ENCODE measurements at regions not wholly inside any gene's neighbourhood (a gene's known extent, or its start where the extent isn't known, plus 50 kb on each side); places are given as distances from the start of the nearest gene placed in this dataset.

DNA sequence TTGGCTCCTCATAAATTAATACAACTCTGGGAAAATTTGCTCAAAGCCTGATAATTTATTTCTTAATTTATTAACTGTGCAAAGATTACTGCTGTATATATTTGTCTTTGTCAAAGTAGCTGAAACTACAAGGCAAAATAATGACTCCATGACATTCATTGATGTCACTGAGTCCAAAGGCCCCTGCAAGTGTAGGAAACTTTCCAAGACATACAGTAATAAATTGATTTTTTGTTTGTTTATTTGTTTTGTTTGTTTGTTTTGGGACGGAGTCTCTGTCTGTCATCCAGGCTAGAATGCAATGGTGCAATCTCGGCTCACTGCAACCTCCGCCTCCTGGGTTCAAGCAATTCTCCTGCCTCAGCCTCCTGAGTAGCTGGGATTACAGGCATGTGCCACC lies 96.8 kb upstream of the LPP start:
- intact Hi-C loops (cut with DNase I), result loop anchor here (5.0 to 10.0 kb wide), 3 partner anchors 85 to 898 kb away; no protein-coding TSS in a partner anchor
- Histone ChIP-seq H3K4me1 (ENCODE audit: control insufficient read depth in 1 of 2, insufficient read depth in 2 of 2, low read length in 2 of 2) (no peaks in the 10 kb centered on the region), H3K27ac (ENCODE audit: low read depth in 1 of 2, low read length in 2 of 2) (no peak overlapping the region), H3K4me3 (ENCODE audit: low read length in 2 of 2) (no peak overlapping the region), H3K36me3 (ENCODE audit: control insufficient read depth in 1 of 2, insufficient read depth in 2 of 2, low read length in 1 of 2) (no peaks in the 10 kb centered on the region), H3K27me3 (ENCODE audit: control insufficient read depth in 1 of 2, insufficient read depth in 2 of 2, low read length in 1 of 2) (no peaks in the 10 kb centered on the region), H3K9me3 (ENCODE audit: control insufficient read depth, low read length) (no peaks in the 10 kb centered on the region)
- WGBS, 2 donors, result 78 to 82% methylated on average over 3 of the region's 3 CpGs
- DNase-seq (no peak), ATAC-seq (ENCODE audit: low FRiP score) (no peak)

DNA sequence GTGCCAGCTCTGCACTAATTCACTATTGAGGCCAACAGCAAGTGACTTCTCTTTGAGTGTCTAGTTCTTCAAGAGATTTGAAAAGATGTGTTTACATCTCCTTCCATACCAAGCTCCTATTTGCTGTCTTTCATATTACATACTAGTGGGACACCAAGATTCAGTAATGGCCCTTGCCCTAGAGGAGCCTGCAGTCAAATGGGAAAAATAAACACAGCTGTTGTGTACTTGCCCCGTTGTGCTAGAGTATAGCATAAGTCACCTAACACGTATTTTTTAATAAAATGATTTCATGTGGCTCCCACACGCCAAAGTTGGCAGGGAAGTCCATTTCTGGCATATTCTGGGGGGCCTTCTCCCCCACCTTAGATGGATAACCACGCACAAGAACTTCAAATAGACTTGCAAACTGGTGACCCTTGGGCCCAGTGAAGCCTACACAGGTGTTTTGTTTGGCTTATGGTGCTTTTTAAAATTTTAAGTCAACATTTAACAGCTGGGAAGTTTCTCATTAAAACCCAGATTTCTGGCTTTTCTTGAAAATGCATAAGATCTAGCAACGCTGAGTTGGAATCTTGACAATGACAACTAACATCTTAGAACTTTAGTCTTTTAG lies 95.3 kb upstream of the LPP start:
- Histone ChIP-seq H3K4me1 (ENCODE audit: control insufficient read depth in 1 of 2, insufficient read depth in 2 of 2, low read length in 2 of 2) (no peaks in the 10 kb centered on the region), H3K36me3 (ENCODE audit: control insufficient read depth in 1 of 2, insufficient read depth in 2 of 2, low read length in 1 of 2) (no peaks in the 10 kb centered on the region), H3K9me3 (ENCODE audit: control insufficient read depth, low read length) (no peaks in the 10 kb centered on the region), H3K27me3 (ENCODE audit: control insufficient read depth in 1 of 2, insufficient read depth in 2 of 2, low read length in 1 of 2) (no peaks in the 10 kb centered on the region), H3K27ac (ENCODE audit: low read depth in 1 of 2, low read length in 2 of 2) (no peak overlapping the region), H3K4me3 (ENCODE audit: low read length in 2 of 2) (no peak overlapping the region)
- DNase-seq (no peak), ATAC-seq (ENCODE audit: low FRiP score) (no peak)
- WGBS, 2 donors, result 82 to 86% methylated on average over 5 of the region's 5 CpGs
- intact Hi-C loops (cut with DNase I), result loop anchor here (5.0 to 10.0 kb wide), 3 partner anchors 84 to 896 kb away; no protein-coding TSS in a partner anchor

DNA sequence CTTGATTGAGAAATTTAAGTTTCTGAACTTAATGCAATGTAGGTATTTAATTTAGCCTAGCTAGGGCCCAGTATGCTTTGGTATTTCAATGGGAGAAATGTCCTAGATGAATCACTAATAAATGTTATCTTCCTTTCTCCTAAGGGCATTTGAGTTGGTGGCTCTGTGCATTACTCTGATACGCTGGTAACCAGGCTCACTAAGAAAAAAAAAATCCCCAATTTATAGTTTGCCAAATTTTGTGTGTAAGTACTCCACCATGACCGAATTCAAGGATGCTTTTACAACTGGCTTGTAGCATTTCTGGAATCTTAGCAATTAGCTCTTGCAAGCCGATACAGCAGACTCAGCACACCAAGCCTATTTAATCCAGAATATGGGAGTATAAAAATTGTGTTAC lies 94.6 kb upstream of the LPP start:
- WGBS, 2 donors, result 74 to 76% methylated on average over 3 of the region's 3 CpGs
- no peaks in the 10 kb centered on the region for H3K9me3 ChIP-seq (ENCODE audit: control insufficient read depth, low read length)
- no peaks in the 10 kb centered on the region for H3K36me3 ChIP-seq (ENCODE audit: control insufficient read depth in 1 of 2, insufficient read depth in 2 of 2, low read length in 1 of 2)
- DNase-seq (no peak), ATAC-seq (ENCODE audit: low FRiP score) (no peak)
- no peaks in the 10 kb centered on the region for H3K27me3 ChIP-seq (ENCODE audit: control insufficient read depth in 1 of 2, insufficient read depth in 2 of 2, low read length in 1 of 2)
- no peak overlapping the region for H3K27ac ChIP-seq (ENCODE audit: low read depth in 1 of 2, low read length in 2 of 2)
- H3K4me3 ChIP-seq (ENCODE audit: low read length in 2 of 2), result no peak overlapping the region
- no peaks in the 10 kb centered on the region for H3K4me1 ChIP-seq (ENCODE audit: control insufficient read depth in 1 of 2, insufficient read depth in 2 of 2, low read length in 2 of 2)
- intact Hi-C loops (cut with DNase I), result loop anchor here (5.0 to 10.0 kb wide), 3 partner anchors 83 to 895 kb away; no protein-coding TSS in a partner anchor

DNA sequence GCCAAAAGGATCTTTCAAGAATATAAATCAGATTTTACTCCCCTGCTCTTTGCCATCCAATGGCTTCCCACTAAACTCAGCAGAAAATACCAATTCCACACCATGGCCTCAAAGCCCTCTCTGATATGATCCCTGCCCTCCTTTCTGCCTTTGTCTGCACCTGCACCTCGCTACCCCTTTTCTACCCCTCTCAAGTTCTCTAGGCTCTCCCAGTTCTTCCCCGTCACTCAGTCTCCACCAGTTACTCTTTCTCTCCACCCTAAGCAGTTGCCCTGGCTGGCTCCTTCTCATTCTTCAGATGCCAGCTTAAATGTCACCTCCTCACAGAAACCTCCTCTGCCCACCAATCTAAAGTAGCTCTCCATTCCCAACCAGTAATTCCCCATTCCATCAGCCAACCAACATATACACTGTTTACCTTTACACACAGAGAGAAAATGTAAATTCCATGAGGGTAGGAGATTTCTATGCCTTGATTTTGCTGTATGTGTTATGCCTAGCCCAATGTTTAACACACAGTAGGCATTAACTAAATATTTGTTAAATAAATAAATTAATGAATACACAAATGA lies 93.6 kb upstream of the LPP start:
- H3K27ac ChIP-seq (ENCODE audit: low read depth in 1 of 2, low read length in 2 of 2), result no peak overlapping the region
- intact Hi-C loops (cut with DNase I), result loop anchor here in 1 of 2 donors (5.0 kb wide), 1 partner anchor 67 kb away; no protein-coding TSS in a partner anchor
- no peak for DNase-seq

DNA sequence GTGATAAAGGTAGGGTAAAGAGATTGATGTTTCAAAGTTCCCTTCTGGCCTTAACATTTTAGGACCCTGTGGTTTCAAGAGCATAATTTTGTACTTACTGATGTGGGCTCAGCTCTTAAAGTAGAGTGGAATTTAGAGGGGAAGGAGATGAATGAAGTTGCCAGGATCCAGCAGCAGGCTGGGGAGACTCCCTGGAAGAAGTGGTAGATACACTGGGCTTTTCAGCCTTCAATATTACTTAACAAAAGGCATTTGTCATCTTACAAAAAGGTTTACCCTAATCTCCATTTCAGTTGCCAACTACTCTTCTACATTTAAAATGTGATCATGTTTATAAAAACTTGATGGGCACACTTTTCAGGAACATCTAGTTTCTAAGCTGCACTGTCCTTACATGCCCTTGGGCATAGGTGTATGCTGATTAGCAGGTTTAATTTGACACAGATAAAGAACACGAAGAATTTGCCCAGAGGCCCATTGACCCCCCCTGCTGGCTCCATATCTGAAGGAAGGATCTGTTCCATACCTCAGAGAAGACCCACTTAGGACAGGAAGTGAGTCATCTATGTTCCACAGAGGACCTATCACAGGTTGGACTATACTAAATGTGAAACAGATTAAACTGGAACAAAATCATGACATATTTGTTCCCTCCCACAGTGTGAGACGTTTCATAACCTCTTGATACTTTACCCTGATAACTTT lies 93.0 kb upstream of the LPP start:
- Histone ChIP-seq H3K4me1 (ENCODE audit: control insufficient read depth in 1 of 2, insufficient read depth in 2 of 2, low read length in 2 of 2) (no peaks in the 10 kb centered on the region), H3K9me3 (ENCODE audit: control insufficient read depth, low read length) (no peaks in the 10 kb centered on the region), H3K4me3 (ENCODE audit: low read length in 2 of 2) (no peak overlapping the region), H3K27ac (ENCODE audit: low read depth in 1 of 2, low read length in 2 of 2) (no peak overlapping the region), H3K36me3 (ENCODE audit: control insufficient read depth in 1 of 2, insufficient read depth in 2 of 2, low read length in 1 of 2) (no peaks in the 10 kb centered on the region), H3K27me3 (ENCODE audit: control insufficient read depth in 1 of 2, insufficient read depth in 2 of 2, low read length in 1 of 2) (no peaks in the 10 kb centered on the region)
- 48 to 56% methylated on average over 2 of the region's 2 CpGs for WGBS, 2 donors
- DNase-seq, result no peak
- ATAC-seq (ENCODE audit: low FRiP score), result no peak
- intact Hi-C loops (cut with DNase I), result loop anchor here in 1 of 2 donors (5.0 kb wide), 1 partner anchor 66 kb away; no protein-coding TSS in a partner anchor

More for the DNA sequence above, 93.6 kb upstream of the LPP start:
- H3K27me3 ChIP-seq (ENCODE audit: control insufficient read depth in 1 of 2, insufficient read depth in 2 of 2, low read length in 1 of 2), result no peaks in the 10 kb centered on the region
- H3K9me3 ChIP-seq (ENCODE audit: control insufficient read depth, low read length), result no peaks in the 10 kb centered on the region
- H3K4me1 ChIP-seq (ENCODE audit: control insufficient read depth in 1 of 2, insufficient read depth in 2 of 2, low read length in 2 of 2), result no peaks in the 10 kb centered on the region
- H3K4me3 ChIP-seq (ENCODE audit: low read length in 2 of 2), result no peak overlapping the region
- ATAC-seq (ENCODE audit: low FRiP score), result no peak
- no peaks in the 10 kb centered on the region for H3K36me3 ChIP-seq (ENCODE audit: control insufficient read depth in 1 of 2, insufficient read depth in 2 of 2, low read length in 1 of 2)
- 93 to 94% methylated on average over 2 of the region's 2 CpGs for WGBS, 2 donors

DNA sequence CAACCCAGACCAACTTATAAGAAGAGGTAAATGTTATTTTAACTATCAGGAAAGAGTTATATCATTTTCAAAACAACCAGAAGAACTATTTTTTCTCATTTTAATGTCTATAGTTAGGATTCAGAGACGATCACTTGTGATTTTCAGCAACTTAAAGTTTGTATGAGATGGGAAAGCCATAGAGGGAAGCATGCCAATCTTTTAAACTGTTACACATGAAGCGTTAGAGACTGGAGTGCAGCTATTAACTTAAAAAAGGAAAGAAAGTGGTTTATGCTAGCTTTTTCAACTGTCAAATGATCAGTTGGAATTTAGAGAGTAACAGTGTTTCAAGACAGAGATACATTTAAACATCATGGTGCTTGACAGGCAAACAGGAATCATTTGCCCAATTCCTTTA lies 91.7 kb upstream of the LPP start:
- 27 to 33% methylated on average over 2 of the region's 2 CpGs for WGBS, 2 donors
- intact Hi-C loops (cut with DNase I), result loop anchor here in 1 of 2 donors (5.0 kb wide), 1 partner anchor 65 kb away; no protein-coding TSS in a partner anchor

DNA sequence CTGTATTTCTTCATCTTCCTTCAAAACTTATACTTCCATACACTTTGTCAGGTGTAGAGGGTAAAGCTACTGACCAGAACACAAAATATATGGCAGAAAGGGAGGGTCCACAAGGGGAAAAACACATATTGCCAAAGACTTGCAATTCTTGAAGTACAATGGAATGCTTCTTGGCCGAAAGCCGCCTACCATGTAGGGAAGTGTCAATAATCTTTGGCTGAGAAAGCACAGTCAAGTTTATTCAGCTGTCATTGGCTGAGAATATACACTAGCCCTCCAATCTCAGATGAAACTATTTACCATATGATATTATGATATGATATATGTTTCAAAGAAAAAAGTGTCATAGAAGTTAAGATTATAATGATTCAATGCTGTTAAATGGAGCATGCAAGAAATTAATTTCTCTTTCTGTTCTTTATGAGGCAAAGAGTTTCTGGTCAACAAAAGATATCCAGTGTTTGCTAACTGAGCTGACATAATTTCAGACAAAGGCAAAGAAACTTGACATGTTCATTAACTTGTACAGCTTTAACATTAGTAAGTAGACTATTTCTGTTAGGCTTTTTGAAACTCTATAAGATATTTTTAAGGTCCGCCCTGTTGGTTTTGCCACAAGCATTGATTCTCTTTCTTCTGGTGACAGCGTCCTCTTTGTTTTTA lies 89.0 kb upstream of the LPP start:
- no peak for ATAC-seq (ENCODE audit: low FRiP score)
- WGBS, 2 donors, result 56 to 59% methylated on average over 4 of the region's 4 CpGs
- intact Hi-C loops (cut with DNase I), result loop anchor here in 1 of 2 donors (5.0 kb wide), 1 partner anchor 62 kb away; no protein-coding TSS in a partner anchor

More for the DNA sequence above, 91.7 kb upstream of the LPP start:
- ATAC-seq (ENCODE audit: low FRiP score), result no peak
- Histone ChIP-seq H3K27me3 (ENCODE audit: control insufficient read depth in 1 of 2, insufficient read depth in 2 of 2, low read length in 1 of 2) (no peaks in the 10 kb centered on the region), H3K27ac (ENCODE audit: low read depth in 1 of 2, low read length in 2 of 2) (no peak overlapping the region), H3K9me3 (ENCODE audit: control insufficient read depth, low read length) (no peaks in the 10 kb centered on the region), H3K36me3 (ENCODE audit: control insufficient read depth in 1 of 2, insufficient read depth in 2 of 2, low read length in 1 of 2) (no peaks in the 10 kb centered on the region), H3K4me1 (ENCODE audit: control insufficient read depth in 1 of 2, insufficient read depth in 2 of 2, low read length in 2 of 2) (no peaks in the 10 kb centered on the region), H3K4me3 (ENCODE audit: low read length in 2 of 2) (no peak overlapping the region)
- no peak for DNase-seq

DNA sequence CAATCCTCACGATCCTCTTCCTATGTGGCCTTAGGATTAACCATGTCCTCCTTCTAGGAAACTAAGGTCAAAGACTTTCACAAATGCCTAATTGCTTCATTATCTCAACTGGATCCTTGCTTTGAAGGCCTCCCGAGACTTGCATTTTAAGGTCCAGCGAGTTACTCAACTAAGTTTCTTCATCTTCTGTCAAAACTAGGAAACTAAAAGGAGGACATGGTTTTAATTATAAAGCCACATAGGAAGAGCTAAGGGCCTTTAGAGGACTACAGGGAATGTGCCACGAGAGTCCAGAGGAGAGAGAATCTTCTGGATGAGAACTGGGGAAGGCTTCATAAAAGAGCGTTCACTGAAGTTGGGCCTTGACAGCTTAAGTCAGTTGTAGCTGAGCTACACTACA lies 87.8 kb upstream of the LPP start:
- Histone ChIP-seq H3K4me3 (ENCODE audit: low read length in 2 of 2) (no peak overlapping the region), H3K36me3 (ENCODE audit: control insufficient read depth in 1 of 2, insufficient read depth in 2 of 2, low read length in 1 of 2) (no peaks in the 10 kb centered on the region), H3K27me3 (ENCODE audit: control insufficient read depth in 1 of 2, insufficient read depth in 2 of 2, low read length in 1 of 2) (no peaks in the 10 kb centered on the region), H3K9me3 (ENCODE audit: control insufficient read depth, low read length) (no peaks in the 10 kb centered on the region), H3K27ac (ENCODE audit: low read depth in 1 of 2, low read length in 2 of 2) (no peak overlapping the region), H3K4me1 (ENCODE audit: control insufficient read depth in 1 of 2, insufficient read depth in 2 of 2, low read length in 2 of 2) (no peaks in the 10 kb centered on the region)
- ATAC-seq (ENCODE audit: low FRiP score) (no peak), DNase-seq (no peak)
- intact Hi-C loops (cut with DNase I), result no loop called here
- 98 to 100% methylated on average over 5 of the region's 5 CpGs for WGBS, 2 donors

More for the DNA sequence above, 89.0 kb upstream of the LPP start:
- no peak overlapping the region for H3K27ac ChIP-seq (ENCODE audit: low read depth in 1 of 2, low read length in 2 of 2)
- H3K4me1 ChIP-seq (ENCODE audit: control insufficient read depth in 1 of 2, insufficient read depth in 2 of 2, low read length in 2 of 2), result no peaks in the 10 kb centered on the region
- H3K36me3 ChIP-seq (ENCODE audit: control insufficient read depth in 1 of 2, insufficient read depth in 2 of 2, low read length in 1 of 2), result no peaks in the 10 kb centered on the region
- no peaks in the 10 kb centered on the region for H3K9me3 ChIP-seq (ENCODE audit: control insufficient read depth, low read length)
- no peak for DNase-seq
- H3K27me3 ChIP-seq (ENCODE audit: control insufficient read depth in 1 of 2, insufficient read depth in 2 of 2, low read length in 1 of 2), result no peaks in the 10 kb centered on the region
- H3K4me3 ChIP-seq (ENCODE audit: low read length in 2 of 2), result no peak overlapping the region

All from aorta (tissue), 5 donors.